Neural progenitor cell (in vitro differentiated cells): ENCODE measurements at regions not wholly inside any gene's neighbourhood (a gene's known extent, or its start where the extent isn't known, plus 50 kb on each side); places are given as distances from the start of the nearest gene placed in this dataset.

Experiments
- EZH2 ChIP-seq: fragments of 200-600 bp; sonication (generic); IDR thresholded peaks from 2 replicates; pipeline ENCODE4 v1.6.1; 2017; ENCODE audit warnings: antibody characterized with exemption, mild to moderate bottlenecking, moderate library complexity
- EZH2phosphoT487 ChIP-seq: fragments of 200-600 bp; sonication (generic); IDR thresholded peaks from 2 replicates; pipeline ENCODE4 v1.6.1; 2017; ENCODE audit warnings: antibody characterized with exemption
- TF ChIP-seq, protein P1 (sequence below): fragments of 200-600 bp; sonication (generic); IDR thresholded peaks from 2 replicates; pipeline ENCODE4 v1.5.1; 2017; ENCODE audit warnings: antibody characterized with exemption, mild to moderate bottlenecking

DNA sequence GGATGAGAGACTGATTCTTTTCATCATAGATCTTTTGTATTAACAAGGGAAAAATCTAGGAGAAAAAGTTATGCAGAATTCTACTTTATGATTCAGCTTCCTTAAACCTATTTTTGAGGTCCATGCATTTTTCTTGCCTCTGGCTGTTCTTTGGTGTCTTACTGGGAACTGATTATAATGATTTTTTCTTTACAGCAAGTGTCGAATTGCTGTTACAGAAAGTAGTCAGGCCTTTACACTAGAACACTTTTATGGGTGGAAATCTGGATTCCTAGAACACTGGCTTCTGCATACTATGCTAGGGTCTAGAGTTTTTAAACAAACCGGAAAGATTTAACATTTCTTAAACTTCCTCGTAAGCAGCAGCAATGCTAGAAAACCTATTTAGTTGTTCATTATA lies 302.6 kb downstream of the NUP35 start:
- TF ChIP-seq EZH2 (no peak), EZH2phosphoT487 (no peak)
- TF ChIP-seq, protein P1, sequence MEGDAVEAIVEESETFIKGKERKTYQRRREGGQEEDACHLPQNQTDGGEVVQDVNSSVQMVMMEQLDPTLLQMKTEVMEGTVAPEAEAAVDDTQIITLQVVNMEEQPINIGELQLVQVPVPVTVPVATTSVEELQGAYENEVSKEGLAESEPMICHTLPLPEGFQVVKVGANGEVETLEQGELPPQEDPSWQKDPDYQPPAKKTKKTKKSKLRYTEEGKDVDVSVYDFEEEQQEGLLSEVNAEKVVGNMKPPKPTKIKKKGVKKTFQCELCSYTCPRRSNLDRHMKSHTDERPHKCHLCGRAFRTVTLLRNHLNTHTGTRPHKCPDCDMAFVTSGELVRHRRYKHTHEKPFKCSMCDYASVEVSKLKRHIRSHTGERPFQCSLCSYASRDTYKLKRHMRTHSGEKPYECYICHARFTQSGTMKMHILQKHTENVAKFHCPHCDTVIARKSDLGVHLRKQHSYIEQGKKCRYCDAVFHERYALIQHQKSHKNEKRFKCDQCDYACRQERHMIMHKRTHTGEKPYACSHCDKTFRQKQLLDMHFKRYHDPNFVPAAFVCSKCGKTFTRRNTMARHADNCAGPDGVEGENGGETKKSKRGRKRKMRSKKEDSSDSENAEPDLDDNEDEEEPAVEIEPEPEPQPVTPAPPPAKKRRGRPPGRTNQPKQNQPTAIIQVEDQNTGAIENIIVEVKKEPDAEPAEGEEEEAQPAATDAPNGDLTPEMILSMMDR, result no peak
